ENCODE measurements at regions not wholly inside any gene's neighbourhood (a gene's known extent, or its start where the extent isn't known, plus 50 kb on each side); places are given as distances from the start of the nearest gene placed in this dataset.

DNA sequence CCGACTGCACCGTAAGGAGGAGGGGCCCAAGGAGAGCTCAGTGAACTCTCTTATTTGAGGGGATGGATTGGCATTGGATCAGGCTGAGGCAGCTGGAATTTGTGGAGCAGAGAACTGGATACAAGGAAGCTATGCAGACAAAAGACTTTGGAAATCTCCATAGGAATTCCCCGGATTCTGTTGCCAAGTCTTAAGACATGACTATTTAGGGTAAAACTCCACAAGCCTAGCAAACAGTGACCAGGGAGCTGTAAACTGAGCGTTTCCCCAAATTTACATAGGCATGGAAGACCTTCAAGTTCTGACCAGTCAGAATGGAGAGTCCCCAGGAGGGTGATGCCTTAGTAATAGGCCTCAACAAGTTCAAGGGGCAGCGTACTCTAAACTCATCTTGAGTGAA is 82.5 kb upstream of the PCBD1 start:
- DNase-seq (ENCODE audit: extremely low spot score, unreplicated experiment) = no peak
- no peak overlapping the region for H3K27ac Mint-ChIP-seq (ENCODE audit: unreplicated experiment)
- H3K4me1 Mint-ChIP-seq (ENCODE audit: unreplicated experiment) = no peaks in the 10 kb centered on the region
- TF ChIP-seq CTCF (IDR thresholded peaks at IDR 0.05) = no peak
- peaks cover 62% of the 10 kb centered on the region for H3K27me3 Mint-ChIP-seq (ENCODE audit: unreplicated experiment)
- no peak overlapping the region for H3K4me3 Mint-ChIP-seq (ENCODE audit: unreplicated experiment)
- H3K36me3 Mint-ChIP-seq (ENCODE audit: unreplicated experiment) = no peaks in the 10 kb centered on the region
- H3K9me3 Mint-ChIP-seq (ENCODE audit: unreplicated experiment) = peaks cover 19% of the 10 kb centered on the region

- H3K27me3 Mint-ChIP-seq (ENCODE audit: unreplicated experiment) = peaks cover 62% of the 10 kb centered on the region
These were observed 84.9 kb upstream of the PCBD1 start for GRCh38 chr10:70973275-70973674.

GRCh38 chr10:70974351-70974901 is 86.1 kb upstream of the PCBD1 start:
- Mint-ChIP-seq H3K4me3 (ENCODE audit: unreplicated experiment) (no peak overlapping the region), H3K36me3 (ENCODE audit: unreplicated experiment) (no peaks in the 10 kb centered on the region), H3K4me1 (ENCODE audit: unreplicated experiment) (no peaks in the 10 kb centered on the region), H3K9me3 (ENCODE audit: unreplicated experiment) (peaks cover 19% of the 10 kb centered on the region), H3K27ac (ENCODE audit: unreplicated experiment) (no peak overlapping the region), H3K27me3 (ENCODE audit: unreplicated experiment) (peaks cover 65% of the 10 kb centered on the region)
- no peak for DNase-seq (ENCODE audit: extremely low spot score, unreplicated experiment)
- no peak for TF ChIP-seq CTCF (IDR thresholded peaks at IDR 0.05)

More at GRCh38 chr10:70973275-70973674, 84.9 kb upstream of the PCBD1 start:
- DNase-seq (ENCODE audit: extremely low spot score, unreplicated experiment) = no peak
- H3K4me1 Mint-ChIP-seq (ENCODE audit: unreplicated experiment) = no peaks in the 10 kb centered on the region
- TF ChIP-seq CTCF (IDR thresholded peaks at IDR 0.05) = no peak
- H3K4me3 Mint-ChIP-seq (ENCODE audit: unreplicated experiment) = no peak overlapping the region
- H3K9me3 Mint-ChIP-seq (ENCODE audit: unreplicated experiment) = peaks cover 19% of the 10 kb centered on the region
- H3K27ac Mint-ChIP-seq (ENCODE audit: unreplicated experiment) = no peak overlapping the region
- no peaks in the 10 kb centered on the region for H3K36me3 Mint-ChIP-seq (ENCODE audit: unreplicated experiment)

- no peak for TF ChIP-seq CTCF (IDR thresholded peaks at IDR 0.05)
- no peaks in the 10 kb centered on the region for H3K4me1 Mint-ChIP-seq (ENCODE audit: unreplicated experiment)
- H3K27me3 Mint-ChIP-seq (ENCODE audit: unreplicated experiment) = peaks cover 65% of the 10 kb centered on the region
- peaks cover 19% of the 10 kb centered on the region for H3K9me3 Mint-ChIP-seq (ENCODE audit: unreplicated experiment)
- no peak overlapping the region for H3K27ac Mint-ChIP-seq (ENCODE audit: unreplicated experiment)
- no peaks in the 10 kb centered on the region for H3K36me3 Mint-ChIP-seq (ENCODE audit: unreplicated experiment)
- DNase-seq (ENCODE audit: extremely low spot score, unreplicated experiment) = no peak
- no peak overlapping the region for H3K4me3 Mint-ChIP-seq (ENCODE audit: unreplicated experiment)
These were observed 86.6 kb upstream of the PCBD1 start for GRCh38 chr10:70974920-70975319.

- no peak overlapping the region for H3K4me3 Mint-ChIP-seq (ENCODE audit: unreplicated experiment)
- no peak overlapping the region for H3K27ac Mint-ChIP-seq (ENCODE audit: unreplicated experiment)
- no peak for DNase-seq (ENCODE audit: extremely low spot score, unreplicated experiment)
- no peaks in the 10 kb centered on the region for H3K4me1 Mint-ChIP-seq (ENCODE audit: unreplicated experiment)
- TF ChIP-seq CTCF (IDR thresholded peaks at IDR 0.05) = no peak
- peaks cover 17% of the 10 kb centered on the region for H3K9me3 Mint-ChIP-seq (ENCODE audit: unreplicated experiment)
- peaks cover 56% of the 10 kb centered on the region for H3K27me3 Mint-ChIP-seq (ENCODE audit: unreplicated experiment)
- H3K36me3 Mint-ChIP-seq (ENCODE audit: unreplicated experiment) = no peaks in the 10 kb centered on the region
These were observed 87.8 kb upstream of the PCBD1 start for GRCh38 chr10:70976063-70976695.

Data from osteocyte (in vitro differentiated cells).